GOT3 (cell line): ENCODE measurements at regions not wholly inside any gene's neighbourhood (a gene's known extent, or its start where the extent isn't known, plus 50 kb on each side); places are given as distances from the start of the nearest gene placed in this dataset.
A peak's percentile ranks its signal among the peaks of the same experiment; 100 is the strongest.
"Not testable (repeated sequence)": the region's sequence is repeated elsewhere in the genome, so short reads cannot be mapped to it uniquely, and the experiment has no call there.

Experiments
- DNase-seq: peaks from one replicate; lab custom pipeline; 2025; ENCODE audit warnings: mixed read lengths; lab: John Stamatoyannopoulos, UW

- no peak for DNase-seq
Observed at GRCh38 chr10:117492504-117492903, 50.0 kb upstream of the EMX2 start.

- DNase-seq = no peak
Observed at GRCh38 chr10:117488004-117488403, 54.5 kb upstream of the EMX2 start.

GRCh38 chr10:117486606-117487005 lies 55.9 kb upstream of the EMX2 start:
- DNase-seq = no peak

GRCh38 chr10:117483056-117483590 lies 59.4 kb upstream of the EMX2 start:
- DNase-seq = no peak

GRCh38 chr10:117481011-117481410 lies 61.5 kb upstream of the EMX2 start:
- DNase-seq = not testable (repeated sequence)

- DNase-seq = no peak
Observed at GRCh38 chr10:117480097-117480496, 62.4 kb upstream of the EMX2 start.

GRCh38 chr10:117477961-117478670 lies 64.4 kb upstream of the EMX2 start:
- DNase-seq = no peak

GRCh38 chr10:117477211-117477947 lies 65.2 kb upstream of the EMX2 start:
- DNase-seq = no peak

GRCh38 chr10:117476716-117477115 lies 65.8 kb upstream of the EMX2 start:
- no peak for DNase-seq

- no peak for DNase-seq
Observed at GRCh38 chr10:117476281-117476680, 66.3 kb upstream of the EMX2 start.

- no peak for DNase-seq
Observed at GRCh38 chr10:117472872-117473271, 69.7 kb upstream of the EMX2 start.

GRCh38 chr10:117471344-117471874 lies 71.1 kb upstream of the EMX2 start:
- no peak for DNase-seq

GRCh38 chr10:117470733-117471132 lies 71.8 kb upstream of the EMX2 start:
- DNase-seq = no peak

- no peak for DNase-seq
Observed at GRCh38 chr10:117468665-117469064, 73.9 kb upstream of the EMX2 start.

- DNase-seq = no peak
Observed at GRCh38 chr10:117464176-117464575, 78.4 kb upstream of the EMX2 start.

GRCh38 chr10:117463545-117463920 lies 79.0 kb upstream of the EMX2 start:
- no peak for DNase-seq

- DNase-seq = no peak
Observed at GRCh38 chr10:117462816-117463544, 79.6 kb upstream of the EMX2 start.

- DNase-seq = no peak
Observed at GRCh38 chr10:117462424-117462792, 80.1 kb upstream of the EMX2 start.

- peak; percentile 72 for DNase-seq
Observed at GRCh38 chr10:117461766-117462423, 80.7 kb upstream of the EMX2 start.

- no peak for DNase-seq
Observed at GRCh38 chr10:117460846-117461765, 81.4 kb upstream of the EMX2 start.

- no peak for DNase-seq
Observed at GRCh38 chr10:117458571-117458970, 83.3 kb upstream of the PDZD8 start.
